H9 (cell line): ENCODE measurements at regions not wholly inside any gene's neighbourhood (a gene's known extent, or its start where the extent isn't known, plus 50 kb on each side); places are given as distances from the start of the nearest gene placed in this dataset.

Source experiments
- DNase-seq: peaks from one replicate; pipeline ENCODE4 v3.0.0-alpha.2; 2017
- H2AFZ ChIP-seq: one replicate; pipeline ENCODE4 v1.6.1; 2013; ENCODE audit warnings: mild to moderate bottlenecking, low read length, control low read depth, moderate library complexity
- H2AK5ac ChIP-seq: 2 replicates; pipeline ENCODE4 v1.6.1; 2013; ENCODE audit warnings: low read length, control low read depth, mixed read lengths; ENCODE audit not compliant: insufficient read length
- H2BK120ac ChIP-seq: one replicate; pipeline ENCODE4 v1.6.1; 2013; ENCODE audit warnings: low read depth, mild to moderate bottlenecking, low read length, control low read depth, inconsistent platforms; ENCODE audit not compliant: poor library complexity, severe bottlenecking
- H2BK12ac ChIP-seq: 2 replicates; pipeline ENCODE4 v1.6.1; 2013; ENCODE audit warnings: low read length, control low read depth, mixed read lengths, low read depth; ENCODE audit not compliant: insufficient read length
- H2BK15ac ChIP-seq: 2 replicates; pipeline ENCODE4 v1.6.1; 2013; ENCODE audit warnings: low read depth, low read length, control low read depth
- H2BK20ac ChIP-seq: one replicate; pipeline ENCODE4 v1.6.1; 2013; ENCODE audit warnings: low read depth, mild to moderate bottlenecking, low read length, control low read depth, inconsistent platforms; ENCODE audit not compliant: poor library complexity, severe bottlenecking
- H2BK5ac ChIP-seq: 2 replicates; pipeline ENCODE4 v1.6.1; 2013; ENCODE audit warnings: low read length, control low read depth, mixed read lengths; ENCODE audit not compliant: insufficient read length
- H3K14ac ChIP-seq: 2 replicates; pipeline ENCODE4 v1.6.1; 2013; ENCODE audit warnings: low read length, control low read depth; ENCODE audit not compliant: insufficient read depth
- H3K18ac ChIP-seq: 2 replicates; pipeline ENCODE4 v1.6.1; 2013; ENCODE audit warnings: low read depth, mild to moderate bottlenecking, mixed read lengths, low read length, control low read depth; ENCODE audit not compliant: insufficient read length
- H3K23ac ChIP-seq: 2 replicates; pipeline ENCODE4 v1.6.1; 2013; ENCODE audit warnings: low read length, control low read depth, mixed read lengths, low read depth; ENCODE audit not compliant: insufficient read length
- H3K23me2 ChIP-seq: 2 replicates; pipeline ENCODE4 v1.6.1; 2013; ENCODE audit warnings: low read depth, mild to moderate bottlenecking, mixed read lengths, low read length, control low read depth; ENCODE audit not compliant: insufficient read length, poor library complexity, severe bottlenecking
- H3K27ac ChIP-seq: 2 replicates; pipeline ENCODE4 v1.5.1; 2013; ENCODE audit warnings: low read length, control low read depth, mixed read lengths, low read depth; ENCODE audit not compliant: insufficient read length
- H3K27me3 ChIP-seq: 2 replicates; pipeline ENCODE4 v1.6.1; 2013; ENCODE audit warnings: low read length, control low read depth, inconsistent platforms; ENCODE audit not compliant: insufficient read depth
- H3K4ac ChIP-seq: 2 replicates; pipeline ENCODE4 v1.6.1; 2013; ENCODE audit warnings: low read depth, mild to moderate bottlenecking, control low read depth, inconsistent platforms, low read length, moderate library complexity
- H3K4me1 ChIP-seq: 2 replicates; pipeline ENCODE4 v1.6.1; 2013; ENCODE audit warnings: low read length, control low read depth, inconsistent platforms; ENCODE audit not compliant: insufficient read depth
- H3K4me2 ChIP-seq: 2 replicates; pipeline ENCODE4 v1.6.1; 2013; ENCODE audit warnings: low read length, control low read depth, mixed read lengths; ENCODE audit not compliant: insufficient read length, insufficient read depth
- H3K56ac ChIP-seq: 2 replicates; pipeline ENCODE4 v1.6.1; 2013; ENCODE audit warnings: low read depth, mild to moderate bottlenecking, mixed read lengths, low read length, control low read depth; ENCODE audit not compliant: insufficient read length
- H3K79me1 ChIP-seq: 2 replicates; pipeline ENCODE4 v1.6.1; 2013; ENCODE audit warnings: low read depth, mild to moderate bottlenecking, moderate library complexity, low read length, control low read depth, inconsistent platforms; ENCODE audit not compliant: insufficient read depth, poor library complexity, severe bottlenecking
- H3K79me2 ChIP-seq: 2 replicates; pipeline ENCODE4 v1.6.1; 2013; ENCODE audit warnings: low read length, control low read depth, inconsistent platforms; ENCODE audit not compliant: insufficient read depth
- H3K9ac ChIP-seq: 2 replicates; pipeline ENCODE4 v1.6.1; 2013; ENCODE audit warnings: low read length, control low read depth, mixed read lengths; ENCODE audit not compliant: insufficient read length; ENCODE audit errors: extremely low read depth
- H3K9me3 ChIP-seq: one replicate; pipeline ENCODE4 v1.6.1; 2013; ENCODE audit warnings: low read depth, low read length, inconsistent platforms; ENCODE audit not compliant: control insufficient read depth
- H3T11ph ChIP-seq: one replicate; pipeline ENCODE4 v1.6.1; 2013; ENCODE audit warnings: mild to moderate bottlenecking, low read length, control low read depth, inconsistent platforms
- H4K20me1 ChIP-seq: one replicate; pipeline ENCODE4 v1.6.1; 2013; ENCODE audit not compliant: control insufficient read depth, insufficient read length, insufficient read depth
- H4K5ac ChIP-seq: 2 replicates; pipeline ENCODE4 v1.6.1; 2013; ENCODE audit warnings: low read depth, mild to moderate bottlenecking, mixed read lengths, low read length, control low read depth; ENCODE audit not compliant: insufficient read length
- H4K8ac ChIP-seq: replicated peaks from 2 replicates; pipeline ENCODE4 v1.6.1; 2013; ENCODE audit warnings: low read length, control low read depth, mixed read lengths, low read depth; ENCODE audit not compliant: insufficient read length
- H4K91ac ChIP-seq: 2 replicates; pipeline ENCODE4 v1.6.1; 2013; ENCODE audit warnings: low read depth, mild to moderate bottlenecking, moderate library complexity, mixed read lengths, low read length, control low read depth; ENCODE audit not compliant: insufficient read length
- H3K27ac Mint-ChIP-seq, 3 experiments: 2 replicates in 2 of 3; 3 replicates in 1 of 3; pipeline ENCODE4 v1.8.0; 2020 to 2021; ENCODE audit warnings: mixed read lengths in 3 of 3, mild to moderate bottlenecking in 1 of 3, moderate library complexity in 1 of 3
- H3K27me3 Mint-ChIP-seq: 2 replicates; pipeline ENCODE4 v1.8.0; 2021; ENCODE audit warnings: low read depth, mild to moderate bottlenecking, moderate library complexity, mixed read lengths
- H3K36me3 Mint-ChIP-seq, 3 experiments: 2 replicates in 2 of 3; 3 replicates in 1 of 3; pipeline ENCODE4 v1.8.0; 2020 to 2021; ENCODE audit warnings: low read depth in 3 of 3, mixed read lengths in 3 of 3; ENCODE audit not compliant: insufficient read depth in 1 of 3
- H3K4me1 Mint-ChIP-seq, 2 experiments: 2 replicates each; pipeline ENCODE4 v1.8.0; 2020; ENCODE audit warnings: mixed read lengths in 2 of 2
- H3K4me3 Mint-ChIP-seq, 2 experiments: 2 replicates in 1 of 2; 3 replicates in 1 of 2; pipeline ENCODE4 v1.8.0; 2020 to 2021; ENCODE audit warnings: mild to moderate bottlenecking in 2 of 2, mixed read lengths in 2 of 2, moderate library complexity in 1 of 2
- H3K9me3 Mint-ChIP-seq, 2 experiments: 2 replicates in 1 of 2; 3 replicates in 1 of 2; pipeline ENCODE4 v1.8.0; 2020; ENCODE audit warnings: mild to moderate bottlenecking in 2 of 2, mixed read lengths in 2 of 2, moderate library complexity in 1 of 2
- WGBS: extraction: QIAGEN DNeasy Blood & Tissue Kit; methylation state at CpG from one replicate; pipeline ENCODE4 v1.1.7; 2013; ENCODE audit warnings: missing lambda C conversion rate, low lambda C conversion rate, mixed read lengths; ENCODE audit not compliant: insufficient read length; ENCODE audit errors: extremely low coverage; 5-methylcytosine and 5-hydroxymethylcytosine counted together
- TF ChIP-seq, protein P1 (sequence below): fragments of 200-600 bp; sonication (generic); conservative IDR thresholded peaks from 3 replicates; pipeline ENCODE4 v1.8.0; 2021; ENCODE audit warnings: antibody characterized with exemption, mild to moderate bottlenecking

DNA sequence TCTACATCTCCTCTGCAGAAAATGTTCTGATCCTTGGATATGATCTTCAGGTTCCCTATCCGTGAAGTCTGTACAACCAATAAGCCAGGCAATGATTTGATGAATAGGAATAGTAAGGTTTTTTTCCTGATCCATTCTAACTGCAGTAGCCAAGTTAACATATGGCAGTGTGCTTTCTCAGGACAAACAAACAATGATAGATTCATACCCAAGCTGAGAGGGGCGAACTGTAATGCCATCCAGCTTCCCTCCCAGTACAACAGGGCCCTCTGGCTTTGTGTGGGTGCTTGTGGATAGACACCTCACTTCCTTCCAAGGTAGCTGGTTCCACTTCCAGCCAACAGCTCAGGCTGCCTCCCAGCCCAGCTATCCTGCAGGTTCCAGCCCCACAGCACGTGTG lies 359.2 kb downstream of the CDH26 start:
- DNase-seq: no peak
- peaks cover 27% of the 10 kb centered on the region for H3K27me3 Mint-ChIP-seq
- H3K4me1 ChIP-seq: no peaks in the 10 kb centered on the region
- no peak overlapping the region for H3K4ac ChIP-seq
- no peak overlapping the region for H4K91ac ChIP-seq
- no peak overlapping the region for H3K27ac Mint-ChIP-seq
- H2AFZ ChIP-seq: no peak overlapping the region
- H2BK5ac ChIP-seq: no peak overlapping the region
- no peak overlapping the region for H3K4me3 Mint-ChIP-seq
- no peak overlapping the region for H3K56ac ChIP-seq
- H2BK20ac ChIP-seq: no peak overlapping the region
- H3K18ac ChIP-seq: no peak overlapping the region
- H3K9me3 ChIP-seq: no peaks in the 10 kb centered on the region
- no peaks in the 10 kb centered on the region for H3K27me3 ChIP-seq
- H3K36me3 Mint-ChIP-seq: peaks cover 0 to 10% (median 0%) of the 10 kb centered on the region in 3 experiments; a peak in 1 of 7 replicates
- H3K23me2 ChIP-seq: no peaks in the 10 kb centered on the region
- no peak overlapping the region for H2AK5ac ChIP-seq
- H3T11ph ChIP-seq: no peak overlapping the region
- peaks cover 3 to 28% of the 10 kb centered on the region in 2 experiments for H3K9me3 Mint-ChIP-seq
- no peak overlapping the region for H3K9ac ChIP-seq
- H3K27ac ChIP-seq: no peak overlapping the region
- H3K4me1 Mint-ChIP-seq: no peaks in the 10 kb centered on the region
- TF ChIP-seq, protein P1, sequence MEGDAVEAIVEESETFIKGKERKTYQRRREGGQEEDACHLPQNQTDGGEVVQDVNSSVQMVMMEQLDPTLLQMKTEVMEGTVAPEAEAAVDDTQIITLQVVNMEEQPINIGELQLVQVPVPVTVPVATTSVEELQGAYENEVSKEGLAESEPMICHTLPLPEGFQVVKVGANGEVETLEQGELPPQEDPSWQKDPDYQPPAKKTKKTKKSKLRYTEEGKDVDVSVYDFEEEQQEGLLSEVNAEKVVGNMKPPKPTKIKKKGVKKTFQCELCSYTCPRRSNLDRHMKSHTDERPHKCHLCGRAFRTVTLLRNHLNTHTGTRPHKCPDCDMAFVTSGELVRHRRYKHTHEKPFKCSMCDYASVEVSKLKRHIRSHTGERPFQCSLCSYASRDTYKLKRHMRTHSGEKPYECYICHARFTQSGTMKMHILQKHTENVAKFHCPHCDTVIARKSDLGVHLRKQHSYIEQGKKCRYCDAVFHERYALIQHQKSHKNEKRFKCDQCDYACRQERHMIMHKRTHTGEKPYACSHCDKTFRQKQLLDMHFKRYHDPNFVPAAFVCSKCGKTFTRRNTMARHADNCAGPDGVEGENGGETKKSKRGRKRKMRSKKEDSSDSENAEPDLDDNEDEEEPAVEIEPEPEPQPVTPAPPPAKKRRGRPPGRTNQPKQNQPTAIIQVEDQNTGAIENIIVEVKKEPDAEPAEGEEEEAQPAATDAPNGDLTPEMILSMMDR: no peak
- no peak overlapping the region for H2BK15ac ChIP-seq
- peaks cover 4% of the 10 kb centered on the region for H4K20me1 ChIP-seq
- no peak overlapping the region for H4K5ac ChIP-seq
- no peak overlapping the region for H4K8ac ChIP-seq
- no peaks in the 10 kb centered on the region for H3K79me1 ChIP-seq
- WGBS: no CpG with 5 or more reads among the region's 3 CpGs
- H3K14ac ChIP-seq: no peak overlapping the region; the same call in 1 of the 2 replicates
- no peak overlapping the region for H3K23ac ChIP-seq
- no peak overlapping the region for H2BK120ac ChIP-seq
- H2BK12ac ChIP-seq: no peak overlapping the region
- no peaks in the 10 kb centered on the region for H3K79me2 ChIP-seq
- no peak overlapping the region for H3K4me2 ChIP-seq
